A549 (cell line): ENCODE measurements at regions not wholly inside any gene's neighbourhood (a gene's known extent, or its start where the extent isn't known, plus 50 kb on each side); places are given as distances from the start of the nearest gene placed in this dataset.

ENCODE experiments used
- ATAC-seq, 2 experiments: fragments of 200-7000 bp in 1 of 2; fragments of >200 bp in 1 of 2; cut with Nextera tagmentation in 1 of 2; cut with Tn5 transposase in 1 of 2; 3 replicates each; pipeline versions ENCODE4 v1.8.0 to v1.9.1; 2018 to 2020; ENCODE audit warnings: mild to moderate bottlenecking in 1 of 2, moderate library complexity in 1 of 2
- CTCF ChIA-PET: fragments of 300-600 bp; sonication (Branson Sonifier 250); formaldehyde crosslinking; extraction: SDS; loops from one replicate; lab custom pipeline; 2021; ENCODE audit warnings: antibody characterized with exemption, inconsistent platforms; lab: Yijun Ruan, JAX
- POLR2A ChIA-PET: fragments of 350-600 bp; formaldehyde crosslinking; extraction: SDS; loops from one replicate; lab custom pipeline; 2021; ENCODE audit warnings: antibody characterized with exemption, inconsistent platforms; lab: Yijun Ruan, JAX
- DNase-seq, 2 experiments: peaks; one replicate each; pipeline versions ENCODE4 v3.0.0 to v3.0.0-alpha.2; 2011 to 2016; ENCODE audit warnings: low read depth in 1 of 2, low spot score in 1 of 2
- FAIRE-seq: peaks from 2 replicates; lab custom pipeline; 2011; peaks lifted over from hg19 to GRCh38; lab: Jason Lieb, UNC
- H3K27ac ChIP-seq, 2 experiments: fragments of >200 bp; sonication (Bioruptor Twin); formaldehyde crosslinking; 3 replicates each; pipeline ENCODE4 v1.5.1; 2016 to 2017
- H3K4me1 ChIP-seq: fragments of >200 bp; sonication (Bioruptor Twin); formaldehyde crosslinking; 3 replicates; pipeline ENCODE4 v1.6.1; 2016
- H3K4me2 ChIP-seq: fragments of >200 bp; sonication (Bioruptor Twin); formaldehyde crosslinking; 3 replicates; pipeline ENCODE4 v1.6.1; 2016
- H3K4me3 ChIP-seq: fragments of >200 bp; sonication (Bioruptor Twin); formaldehyde crosslinking; 3 replicates; pipeline ENCODE4 v1.5.1; 2016
- H3K9me3 ChIP-seq: fragments of >200 bp; sonication (Bioruptor Twin); formaldehyde crosslinking; 3 replicates; pipeline ENCODE4 v1.6.1; 2016
- CBX2 ChIP-seq: fragments of 200-600 bp; sonication (generic); IDR thresholded peaks from 2 replicates; pipeline ENCODE4 v1.6.1; 2016; ENCODE audit warnings: low read depth, mild to moderate bottlenecking, borderline replicate concordance
- CBX8 ChIP-seq: fragments of 200-600 bp; sonication (generic); IDR thresholded peaks from 2 replicates; pipeline ENCODE4 v1.6.1; 2016
- E2F6 ChIP-seq: IDR thresholded peaks from 2 replicates; pipeline ENCODE4 v1.6.1; 2012; ENCODE audit warnings: low read depth, borderline replicate concordance
- EHF ChIP-seq: fragments of 250-450 bp; sonication (Bioruptor Pico); IDR thresholded peaks from 2 replicates; pipeline ENCODE4 v1.5.0; 2020; ENCODE audit warnings: mild to moderate bottlenecking
- EP300 ChIP-seq, 2 experiments: fragments of >200 bp; sonication (Bioruptor Twin); formaldehyde crosslinking; IDR thresholded peaks; 2 replicates in 1 of 2; 3 replicates in 1 of 2; pipeline ENCODE4 v1.6.1; 2016 to 2017
- ESRRA ChIP-seq: fragments of 150-350 bp; IDR thresholded peaks from 2 replicates; pipeline ENCODE4 v1.6.1; 2014; ENCODE audit warnings: mild to moderate bottlenecking, low read length, borderline replicate concordance
- FOSB ChIP-seq: fragments of 250-450 bp; sonication (Bioruptor Pico); IDR thresholded peaks from 2 replicates; pipeline ENCODE4 v1.5.0; 2020; ENCODE audit warnings: mild to moderate bottlenecking, moderate library complexity
- HOXA7 ChIP-seq: fragments of 250-450 bp; sonication (Bioruptor Pico); IDR thresholded peaks from 2 replicates; pipeline ENCODE4 v1.5.0; 2020; ENCODE audit warnings: mild to moderate bottlenecking, moderate library complexity
- HOXB5 ChIP-seq: fragments of 250-450 bp; sonication (Bioruptor Pico); IDR thresholded peaks from 2 replicates; pipeline ENCODE4 v1.5.0; 2020; ENCODE audit warnings: mild to moderate bottlenecking, moderate library complexity
- JUNB ChIP-seq: fragments of >200 bp; sonication (Bioruptor Twin); formaldehyde crosslinking; IDR thresholded peaks from 2 replicates; pipeline ENCODE4 v1.6.1; 2016
- KDM1A ChIP-seq: fragments of 200-600 bp; sonication (generic); IDR thresholded peaks from 2 replicates; pipeline ENCODE4 v1.6.1; 2016; ENCODE audit warnings: low read depth, mild to moderate bottlenecking
- MAFK ChIP-seq: fragments of 450-650 bp; IDR thresholded peaks from 2 replicates; pipeline ENCODE4 v1.6.1; 2014; ENCODE audit not compliant: partially characterized antibody
- MYC ChIP-seq: IDR thresholded peaks from 2 replicates; pipeline ENCODE4 v1.6.1; 2012; ENCODE audit warnings: mild to moderate bottlenecking, inconsistent platforms, low read length, improper control_type of control experiment, borderline replicate concordance
- NFE2L2 ChIP-seq: fragments of 150-350 bp; conservative IDR thresholded peaks from 2 replicates; pipeline ENCODE4 v1.6.1; 2014; ENCODE audit warnings: low read length
- NR3C1 ChIP-seq: fragments of >200 bp; sonication (Bioruptor Twin); formaldehyde crosslinking; IDR thresholded peaks from 3 replicates; pipeline ENCODE4 v1.6.1; 2017
- PHF8 ChIP-seq: fragments of 200-600 bp; sonication (generic); IDR thresholded peaks from 2 replicates; pipeline ENCODE4 v1.6.1; 2016; ENCODE audit warnings: low read depth, mild to moderate bottlenecking, antibody characterized with exemption, moderate library complexity, borderline replicate concordance
- POLR2AphosphoS2 ChIP-seq: conservative IDR thresholded peaks from 2 replicates; pipeline ENCODE4 v1.6.1; 2012; ENCODE audit warnings: low read length, improper control_type of control experiment, inconsistent platforms
- RAD21 ChIP-seq, 2 experiments: fragments of >200 bp in 1 of 2; sonication (Bioruptor Twin) in 1 of 2; formaldehyde crosslinking in 1 of 2; IDR thresholded peaks in 1 of 2; conservative IDR thresholded peaks in 1 of 2; 2 replicates in 1 of 2; 3 replicates in 1 of 2; pipeline ENCODE4 v1.6.1; 2012 to 2018; ENCODE audit warnings: inconsistent platforms in 1 of 2
- RARB ChIP-seq: fragments of 250-450 bp; sonication (Bioruptor Pico); IDR thresholded peaks from 2 replicates; pipeline ENCODE4 v1.8.0; 2021; ENCODE audit warnings: mild to moderate bottlenecking, moderate library complexity
- TFCP2L1 ChIP-seq: fragments of 250-450 bp; sonication (Bioruptor Pico); IDR thresholded peaks from 2 replicates; pipeline ENCODE4 v1.5.0; 2021; ENCODE audit warnings: mild to moderate bottlenecking
- TP53 ChIP-seq: fragments of 250-450 bp; sonication (Bioruptor Pico); IDR thresholded peaks from 2 replicates; pipeline ENCODE4 v1.5.0; 2021; ENCODE audit warnings: mild to moderate bottlenecking, moderate library complexity
- USF2 ChIP-seq: fragments of 450-650 bp; IDR thresholded peaks from 2 replicates; pipeline ENCODE4 v1.6.1; 2014; ENCODE audit warnings: antibody characterized with exemption
- ZC3H11A ChIP-seq: fragments of 450-650 bp; IDR thresholded peaks from 2 replicates; pipeline ENCODE4 v1.6.1; 2014; ENCODE audit warnings: antibody characterized with exemption, mild to moderate bottlenecking
- ZNF302 ChIP-seq: fragments of 250-450 bp; sonication (Bioruptor Pico); IDR thresholded peaks from 2 replicates; pipeline ENCODE4 v1.9.0; 2021; ENCODE audit warnings: inconsistent platforms, mild to moderate bottlenecking, moderate library complexity
- ZSCAN20 ChIP-seq: fragments of 250-450 bp; sonication (Bioruptor Pico); IDR thresholded peaks from 2 replicates; pipeline ENCODE4 v1.8.0; 2022; ENCODE audit warnings: mild to moderate bottlenecking, moderate library complexity
- WGBS: methylation state at CpG from one replicate; pipeline ENCODE4 v1.1.6; 2017; ENCODE audit errors: missing lambda C conversion rate; 5-methylcytosine and 5-hydroxymethylcytosine counted together

GRCh38 chr14:101078892-101079221, 175.3 kb upstream of the RTL1 start:
- FAIRE-seq (no peak), ATAC-seq (no peak), DNase-seq (no peak)
- H3K27ac ChIP-seq: 0 out of 6 replicates have a peak overlapping the region, but pooled peaks of 1 of the 2 experiments have one; percentile 92
- no peak overlapping the region for H3K4me2 ChIP-seq
- H3K9me3 ChIP-seq: no peaks in the 10 kb centered on the region
- 99% methylated on average over 8 of the region's 9 CpGs for WGBS
- H3K4me1 ChIP-seq: peaks cover 17% of the 10 kb centered on the region
- CTCF ChIA-PET: no interaction called here
- H3K4me3 ChIP-seq: no peak overlapping the region
- TF ChIP-seq CBX2 (no peak), NFE2L2 (no peak), HOXB5 (no peak), EHF (CRISPR knock-in tag) (no peak), RARB (CRISPR knock-in tag) (no peak), EP300 (IDR thresholded peaks at IDR 0.05) (no peak), ZSCAN20 (CRISPR knock-in tag) (no peak), MYC (no peak), USF2 (no peak)
- POLR2A ChIA-PET: no interaction called here

GRCh38 chr14:101080922-101081593, 177.5 kb upstream of the RTL1 start:
- H3K27ac ChIP-seq: no peak overlapping the region
- H3K9me3 ChIP-seq: no peaks in the 10 kb centered on the region
- FAIRE-seq (no peak), ATAC-seq (no peak)
- CTCF ChIA-PET: interaction anchor here (0.6 to 1.0 kb wide), 3 partner anchors 9 to 1175 kb away, joined by 3 read pairs; no protein-coding TSS in a partner anchor
- no peak overlapping the region for H3K4me2 ChIP-seq
- no peak for TF ChIP-seq CBX8
- TF ChIP-seq, all 56 proteins: peak for 0
- Histone ChIP-seq H3K4me1 (no peaks in the 10 kb centered on the region), H3K4me3 (no peak overlapping the region)
- 92% methylated on average over 2 of the region's 2 CpGs for WGBS
- no peak for DNase-seq
- POLR2A ChIA-PET: no interaction called here

- FAIRE-seq: no peak
- Histone ChIP-seq H3K9me3 (no peaks in the 10 kb centered on the region), H3K27ac (no peak overlapping the region), H3K4me1 (no peaks in the 10 kb centered on the region), H3K4me3 (no peak overlapping the region), H3K4me2 (no peak overlapping the region)
- CTCF ChIA-PET: interaction anchor here (0.9 to 1.0 kb wide), 2 partner anchors 153 to 498 kb away, joined by 3 read pairs; no protein-coding TSS in a partner anchor
- 90% methylated on average over 10 of the region's 10 CpGs for WGBS
- TF ChIP-seq MAFK (peak; percentile 28), RAD21 (conservative IDR thresholded peaks at IDR 0.05 in 1 of 2, IDR thresholded peaks at IDR 0.05 in 1 of 2) (no peak), KDM1A (no peak), ZNF302 (CRISPR knock-in tag) (no peak)
- POLR2A ChIA-PET: no interaction called here
- no peak for ATAC-seq
- no peak for DNase-seq
Measured at GRCh38 chr14:101082036-101082435, 178.5 kb upstream of the RTL1 start.

- ChIA-PET POLR2A (no interaction called here), CTCF (interaction anchor here (0.9 kb wide), 1 partner anchor 497 kb away, joined by 3 read pairs; no protein-coding TSS in a partner anchor)
- TF ChIP-seq EHF (CRISPR knock-in tag) (no peak), TP53 (CRISPR knock-in tag) (no peak), KDM1A (no peak), CBX2 (no peak), HOXA7 (CRISPR knock-in tag) (no peak), E2F6 (no peak), ESRRA (no peak), PHF8 (no peak), NR3C1 (no peak), TFCP2L1 (CRISPR knock-in tag) (no peak), POLR2AphosphoS2 (no peak), EP300 (IDR thresholded peaks at IDR 0.05) (no peak), ZC3H11A (no peak), JUNB (no peak), FOSB (no peak), ZNF302 (CRISPR knock-in tag) (no peak)
- H3K27ac ChIP-seq: no peak overlapping the region
- DNase-seq: no peak
- H3K4me1 ChIP-seq: no peaks in the 10 kb centered on the region
- H3K9me3 ChIP-seq: no peaks in the 10 kb centered on the region
- H3K4me3 ChIP-seq: no peak overlapping the region
- FAIRE-seq: no peak
- ATAC-seq: no peak
- H3K4me2 ChIP-seq: no peak overlapping the region
- WGBS: 85% methylated on average over 10 of the region's 10 CpGs
Measured at GRCh38 chr14:101082436-101083384, 179.2 kb upstream of the RTL1 start.
